ENCODE measurements at regions not wholly inside any gene's neighbourhood (a gene's known extent, or its start where the extent isn't known, plus 50 kb on each side); places are given as distances from the start of the nearest gene placed in this dataset.

DNA sequence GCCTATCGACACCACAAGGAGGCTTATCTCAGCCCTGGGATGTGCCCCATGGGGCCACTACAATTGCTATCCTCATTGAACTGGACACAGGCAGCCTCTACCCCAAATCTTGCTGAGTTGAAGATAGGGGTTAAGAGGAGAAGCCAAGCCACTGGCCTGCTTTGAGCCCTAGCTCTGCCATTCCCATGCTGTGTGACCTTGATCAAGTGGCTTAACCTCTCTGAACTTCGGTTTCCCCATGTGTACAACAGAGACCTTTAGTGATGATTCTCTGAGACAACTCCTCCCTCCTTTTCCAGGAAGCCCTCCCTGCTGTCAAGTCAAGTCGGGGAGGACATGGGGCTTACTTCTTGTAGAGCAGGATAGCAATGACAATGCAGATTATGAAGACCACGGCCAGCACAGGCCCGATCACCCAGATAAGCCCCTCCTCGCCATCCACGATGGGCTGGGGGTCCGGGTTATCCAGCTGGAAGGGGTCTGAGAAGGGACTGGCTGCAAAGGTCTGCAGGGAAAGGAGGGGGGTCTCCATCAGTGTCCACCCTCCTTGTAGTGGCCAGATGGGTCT is 121.6 kb downstream of the PTPRS start:
- 98% methylated on average over 5 of the region's 8 CpGs for WGBS (ENCODE audit: low lambda C conversion rate)
- H3K9ac ChIP-seq = no peak overlapping the region
- no peak overlapping the region for H3K27ac ChIP-seq (ENCODE audit: low read depth in 2 of 2, low read length in 1 of 2)
- no peaks in the 10 kb centered on the region for H3K4me1 ChIP-seq (ENCODE audit: control insufficient read depth in 1 of 2, insufficient read depth in 2 of 2, low read depth in 1 of 2, low read length in 1 of 2)
- TF ChIP-seq, protein P1, sequence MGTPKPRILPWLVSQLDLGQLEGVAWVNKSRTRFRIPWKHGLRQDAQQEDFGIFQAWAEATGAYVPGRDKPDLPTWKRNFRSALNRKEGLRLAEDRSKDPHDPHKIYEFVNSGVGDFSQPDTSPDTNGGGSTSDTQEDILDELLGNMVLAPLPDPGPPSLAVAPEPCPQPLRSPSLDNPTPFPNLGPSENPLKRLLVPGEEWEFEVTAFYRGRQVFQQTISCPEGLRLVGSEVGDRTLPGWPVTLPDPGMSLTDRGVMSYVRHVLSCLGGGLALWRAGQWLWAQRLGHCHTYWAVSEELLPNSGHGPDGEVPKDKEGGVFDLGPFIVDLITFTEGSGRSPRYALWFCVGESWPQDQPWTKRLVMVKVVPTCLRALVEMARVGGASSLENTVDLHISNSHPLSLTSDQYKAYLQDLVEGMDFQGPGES (IDR thresholded peaks at IDR 0.05; ENCODE audit: low read depth, low read length) = no peak
- TF ChIP-seq CHD2 (IDR thresholded peaks at IDR 0.05; ENCODE audit: low read length, partially characterized antibody) = no peak
- TF ChIP-seq, protein P2, sequence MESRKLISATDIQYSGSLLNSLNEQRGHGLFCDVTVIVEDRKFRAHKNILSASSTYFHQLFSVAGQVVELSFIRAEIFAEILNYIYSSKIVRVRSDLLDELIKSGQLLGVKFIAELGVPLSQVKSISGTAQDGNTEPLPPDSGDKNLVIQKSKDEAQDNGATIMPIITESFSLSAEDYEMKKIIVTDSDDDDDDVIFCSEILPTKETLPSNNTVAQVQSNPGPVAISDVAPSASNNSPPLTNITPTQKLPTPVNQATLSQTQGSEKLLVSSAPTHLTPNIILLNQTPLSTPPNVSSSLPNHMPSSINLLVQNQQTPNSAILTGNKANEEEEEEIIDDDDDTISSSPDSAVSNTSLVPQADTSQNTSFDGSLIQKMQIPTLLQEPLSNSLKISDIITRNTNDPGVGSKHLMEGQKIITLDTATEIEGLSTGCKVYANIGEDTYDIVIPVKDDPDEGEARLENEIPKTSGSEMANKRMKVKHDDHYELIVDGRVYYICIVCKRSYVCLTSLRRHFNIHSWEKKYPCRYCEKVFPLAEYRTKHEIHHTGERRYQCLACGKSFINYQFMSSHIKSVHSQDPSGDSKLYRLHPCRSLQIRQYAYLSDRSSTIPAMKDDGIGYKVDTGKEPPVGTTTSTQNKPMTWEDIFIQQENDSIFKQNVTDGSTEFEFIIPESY (IDR thresholded peaks at IDR 0.05; ENCODE audit: borderline replicate concordance, low read depth) = no peak
- no peak for TF ChIP-seq GATA2 (CRISPR knock-in tag; IDR thresholded peaks at IDR 0.05)
- no peak for TF ChIP-seq YY1 (IDR thresholded peaks at IDR 0.05; ENCODE audit: low read depth)
- no peak for TF ChIP-seq GABPA (IDR thresholded peaks at IDR 0.05; ENCODE audit: low read depth)
- TF ChIP-seq JUND (IDR thresholded peaks at IDR 0.05) = no peak
- no peak for TF ChIP-seq FOSL2 (IDR thresholded peaks at IDR 0.05; ENCODE audit: borderline replicate concordance, low read depth)
- no peak for TF ChIP-seq TCF12 (IDR thresholded peaks at IDR 0.05)
- no peak for TF ChIP-seq FOXM1 (IDR thresholded peaks at IDR 0.05; ENCODE audit: low read depth)
- TF ChIP-seq SIN3A (IDR thresholded peaks at IDR 0.05; ENCODE audit: borderline replicate concordance, low read depth, low read length) = no peak
- TF ChIP-seq RAD21 (IDR thresholded peaks at IDR 0.05; ENCODE audit: low read length) = no peak
- TF ChIP-seq RCOR1 (IDR thresholded peaks at IDR 0.05; ENCODE audit: low read length) = no peak
- TF ChIP-seq, protein P3, sequence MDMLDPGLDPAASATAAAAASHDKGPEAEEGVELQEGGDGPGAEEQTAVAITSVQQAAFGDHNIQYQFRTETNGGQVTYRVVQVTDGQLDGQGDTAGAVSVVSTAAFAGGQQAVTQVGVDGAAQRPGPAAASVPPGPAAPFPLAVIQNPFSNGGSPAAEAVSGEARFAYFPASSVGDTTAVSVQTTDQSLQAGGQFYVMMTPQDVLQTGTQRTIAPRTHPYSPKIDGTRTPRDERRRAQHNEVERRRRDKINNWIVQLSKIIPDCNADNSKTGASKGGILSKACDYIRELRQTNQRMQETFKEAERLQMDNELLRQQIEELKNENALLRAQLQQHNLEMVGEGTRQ (IDR thresholded peaks at IDR 0.05; ENCODE audit: borderline replicate concordance, low read depth, low read length) = no peak
- TF ChIP-seq MXI1 (IDR thresholded peaks at IDR 0.05; ENCODE audit: low read depth, low read length) = no peak
- H3K79me2 ChIP-seq (ENCODE audit: insufficient read depth) = no peaks in the 10 kb centered on the region
- H3K36me3 ChIP-seq (replicated peaks in 1 of 2; ENCODE audit: control insufficient read depth in 1 of 2, insufficient read depth in 2 of 2, low read length in 1 of 2) = peaks cover 43 to 85% of the 10 kb centered on the region in 2 experiments
- DNase-seq = no peak
- POLR2A ChIA-PET = no interaction called here
- H4K20me1 ChIP-seq (ENCODE audit: insufficient read depth) = no peaks in the 10 kb centered on the region
- H3K9me2 ChIP-seq = no peaks in the 10 kb centered on the region
- no peak overlapping the region for H2AFZ ChIP-seq (ENCODE audit: low read depth)
- H3K9me3 ChIP-seq = no peaks in the 10 kb centered on the region
- CTCF ChIA-PET = interaction anchor here (0.5 kb wide), 1 partner anchor 50 kb away, joined by 4 read pairs; no protein-coding TSS in a partner anchor
- no peak overlapping the region for H3K4me3 ChIP-seq (ENCODE audit: low read depth in 2 of 2, low read length in 1 of 2)
- no peaks in the 10 kb centered on the region for H3F3A ChIP-seq (replicated peaks; ENCODE audit: insufficient read depth)
- no peaks in the 10 kb centered on the region for H3K27me3 ChIP-seq (ENCODE audit: insufficient read depth)
- H3K4me2 ChIP-seq = no peak overlapping the region

All from SK-N-SH (cell line).